ENCODE measurements at regions not wholly inside any gene's neighbourhood (a gene's known extent, or its start where the extent isn't known, plus 50 kb on each side); places are given as distances from the start of the nearest gene placed in this dataset.

DNA sequence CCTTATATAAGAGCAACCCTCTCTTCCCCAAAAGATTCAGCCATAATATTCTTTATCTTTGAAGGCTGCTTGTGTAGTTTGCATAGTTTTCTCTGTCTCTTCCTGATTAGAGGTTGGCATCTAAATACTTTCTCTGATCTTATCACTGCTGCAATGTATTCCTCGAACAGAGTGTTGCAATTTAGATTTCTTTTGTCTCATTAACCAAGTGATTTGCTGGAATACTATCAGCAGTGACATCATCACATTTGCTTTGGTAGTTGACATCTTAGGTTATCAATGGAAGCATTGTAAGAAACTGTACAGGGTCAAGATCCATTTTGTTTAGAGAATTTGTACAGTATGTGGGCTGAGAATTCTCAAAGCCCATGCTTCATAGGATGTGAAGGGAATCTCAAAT is 72.0 kb upstream of the NEUROD1 start:
- TF ChIP-seq ARNTL (CRISPR knock-in tag; IDR thresholded peaks at IDR 0.05; ENCODE audit: borderline replicate concordance, low read depth) (no peak), TSHZ2 (CRISPR knock-in tag; IDR thresholded peaks at IDR 0.05) (no peak), PATZ1 (CRISPR knock-in tag; IDR thresholded peaks at IDR 0.05; ENCODE audit: borderline replicate concordance) (no peak), ISL1 (CRISPR knock-in tag; IDR thresholded peaks at IDR 0.05) (peak; percentile 65), BACH2 (CRISPR knock-in tag; IDR thresholded peaks at IDR 0.05; ENCODE audit: borderline replicate concordance) (no peak), RARB (CRISPR knock-in tag; IDR thresholded peaks at IDR 0.05) (no peak)
